H9 (cell line): ENCODE measurements at regions not wholly inside any gene's neighbourhood (a gene's known extent, or its start where the extent isn't known, plus 50 kb on each side); places are given as distances from the start of the nearest gene placed in this dataset.

Source experiments
- DNase-seq: peaks from one replicate; pipeline ENCODE4 v3.0.0-alpha.2; 2017
- H2AFZ ChIP-seq: one replicate; pipeline ENCODE4 v1.6.1; 2013; ENCODE audit warnings: mild to moderate bottlenecking, low read length, control low read depth, moderate library complexity
- H2AK5ac ChIP-seq: 2 replicates; pipeline ENCODE4 v1.6.1; 2013; ENCODE audit warnings: low read length, control low read depth, mixed read lengths; ENCODE audit not compliant: insufficient read length
- H2BK120ac ChIP-seq: one replicate; pipeline ENCODE4 v1.6.1; 2013; ENCODE audit warnings: low read depth, mild to moderate bottlenecking, low read length, control low read depth, inconsistent platforms; ENCODE audit not compliant: poor library complexity, severe bottlenecking
- H2BK12ac ChIP-seq: 2 replicates; pipeline ENCODE4 v1.6.1; 2013; ENCODE audit warnings: low read length, control low read depth, mixed read lengths, low read depth; ENCODE audit not compliant: insufficient read length
- H2BK15ac ChIP-seq: 2 replicates; pipeline ENCODE4 v1.6.1; 2013; ENCODE audit warnings: low read depth, low read length, control low read depth
- H2BK20ac ChIP-seq: one replicate; pipeline ENCODE4 v1.6.1; 2013; ENCODE audit warnings: low read depth, mild to moderate bottlenecking, low read length, control low read depth, inconsistent platforms; ENCODE audit not compliant: poor library complexity, severe bottlenecking
- H2BK5ac ChIP-seq: 2 replicates; pipeline ENCODE4 v1.6.1; 2013; ENCODE audit warnings: low read length, control low read depth, mixed read lengths; ENCODE audit not compliant: insufficient read length
- H3K14ac ChIP-seq: 2 replicates; pipeline ENCODE4 v1.6.1; 2013; ENCODE audit warnings: low read length, control low read depth; ENCODE audit not compliant: insufficient read depth
- H3K18ac ChIP-seq: 2 replicates; pipeline ENCODE4 v1.6.1; 2013; ENCODE audit warnings: low read depth, mild to moderate bottlenecking, mixed read lengths, low read length, control low read depth; ENCODE audit not compliant: insufficient read length
- H3K23ac ChIP-seq: 2 replicates; pipeline ENCODE4 v1.6.1; 2013; ENCODE audit warnings: low read length, control low read depth, mixed read lengths, low read depth; ENCODE audit not compliant: insufficient read length
- H3K23me2 ChIP-seq: 2 replicates; pipeline ENCODE4 v1.6.1; 2013; ENCODE audit warnings: low read depth, mild to moderate bottlenecking, mixed read lengths, low read length, control low read depth; ENCODE audit not compliant: insufficient read length, poor library complexity, severe bottlenecking
- H3K27ac ChIP-seq: 2 replicates; pipeline ENCODE4 v1.5.1; 2013; ENCODE audit warnings: low read length, control low read depth, mixed read lengths, low read depth; ENCODE audit not compliant: insufficient read length
- H3K27me3 ChIP-seq: 2 replicates; pipeline ENCODE4 v1.6.1; 2013; ENCODE audit warnings: low read length, control low read depth, inconsistent platforms; ENCODE audit not compliant: insufficient read depth
- H3K4ac ChIP-seq: 2 replicates; pipeline ENCODE4 v1.6.1; 2013; ENCODE audit warnings: low read depth, mild to moderate bottlenecking, control low read depth, inconsistent platforms, low read length, moderate library complexity
- H3K4me1 ChIP-seq: 2 replicates; pipeline ENCODE4 v1.6.1; 2013; ENCODE audit warnings: low read length, control low read depth, inconsistent platforms; ENCODE audit not compliant: insufficient read depth
- H3K4me2 ChIP-seq: 2 replicates; pipeline ENCODE4 v1.6.1; 2013; ENCODE audit warnings: low read length, control low read depth, mixed read lengths; ENCODE audit not compliant: insufficient read length, insufficient read depth
- H3K56ac ChIP-seq: 2 replicates; pipeline ENCODE4 v1.6.1; 2013; ENCODE audit warnings: low read depth, mild to moderate bottlenecking, mixed read lengths, low read length, control low read depth; ENCODE audit not compliant: insufficient read length
- H3K79me1 ChIP-seq: 2 replicates; pipeline ENCODE4 v1.6.1; 2013; ENCODE audit warnings: low read depth, mild to moderate bottlenecking, moderate library complexity, low read length, control low read depth, inconsistent platforms; ENCODE audit not compliant: insufficient read depth, poor library complexity, severe bottlenecking
- H3K79me2 ChIP-seq: 2 replicates; pipeline ENCODE4 v1.6.1; 2013; ENCODE audit warnings: low read length, control low read depth, inconsistent platforms; ENCODE audit not compliant: insufficient read depth
- H3K9ac ChIP-seq: 2 replicates; pipeline ENCODE4 v1.6.1; 2013; ENCODE audit warnings: low read length, control low read depth, mixed read lengths; ENCODE audit not compliant: insufficient read length; ENCODE audit errors: extremely low read depth
- H3K9me3 ChIP-seq: one replicate; pipeline ENCODE4 v1.6.1; 2013; ENCODE audit warnings: low read depth, low read length, inconsistent platforms; ENCODE audit not compliant: control insufficient read depth
- H3T11ph ChIP-seq: one replicate; pipeline ENCODE4 v1.6.1; 2013; ENCODE audit warnings: mild to moderate bottlenecking, low read length, control low read depth, inconsistent platforms
- H4K20me1 ChIP-seq: one replicate; pipeline ENCODE4 v1.6.1; 2013; ENCODE audit not compliant: control insufficient read depth, insufficient read length, insufficient read depth
- H4K5ac ChIP-seq: 2 replicates; pipeline ENCODE4 v1.6.1; 2013; ENCODE audit warnings: low read depth, mild to moderate bottlenecking, mixed read lengths, low read length, control low read depth; ENCODE audit not compliant: insufficient read length
- H4K8ac ChIP-seq: replicated peaks from 2 replicates; pipeline ENCODE4 v1.6.1; 2013; ENCODE audit warnings: low read length, control low read depth, mixed read lengths, low read depth; ENCODE audit not compliant: insufficient read length
- H4K91ac ChIP-seq: 2 replicates; pipeline ENCODE4 v1.6.1; 2013; ENCODE audit warnings: low read depth, mild to moderate bottlenecking, moderate library complexity, mixed read lengths, low read length, control low read depth; ENCODE audit not compliant: insufficient read length
- H3K27ac Mint-ChIP-seq, 3 experiments: 2 replicates in 2 of 3; 3 replicates in 1 of 3; pipeline ENCODE4 v1.8.0; 2020 to 2021; ENCODE audit warnings: mixed read lengths in 3 of 3, mild to moderate bottlenecking in 1 of 3, moderate library complexity in 1 of 3
- H3K27me3 Mint-ChIP-seq: 2 replicates; pipeline ENCODE4 v1.8.0; 2021; ENCODE audit warnings: low read depth, mild to moderate bottlenecking, moderate library complexity, mixed read lengths
- H3K36me3 Mint-ChIP-seq, 3 experiments: 2 replicates in 2 of 3; 3 replicates in 1 of 3; pipeline ENCODE4 v1.8.0; 2020 to 2021; ENCODE audit warnings: low read depth in 3 of 3, mixed read lengths in 3 of 3; ENCODE audit not compliant: insufficient read depth in 1 of 3
- H3K4me1 Mint-ChIP-seq, 2 experiments: 2 replicates each; pipeline ENCODE4 v1.8.0; 2020; ENCODE audit warnings: mixed read lengths in 2 of 2
- H3K4me3 Mint-ChIP-seq, 2 experiments: 2 replicates in 1 of 2; 3 replicates in 1 of 2; pipeline ENCODE4 v1.8.0; 2020 to 2021; ENCODE audit warnings: mild to moderate bottlenecking in 2 of 2, mixed read lengths in 2 of 2, moderate library complexity in 1 of 2
- H3K9me3 Mint-ChIP-seq, 2 experiments: 2 replicates in 1 of 2; 3 replicates in 1 of 2; pipeline ENCODE4 v1.8.0; 2020; ENCODE audit warnings: mild to moderate bottlenecking in 2 of 2, mixed read lengths in 2 of 2, moderate library complexity in 1 of 2
- TF ChIP-seq, protein P1 (sequence below): fragments of 200-600 bp; sonication (generic); conservative IDR thresholded peaks from 3 replicates; pipeline ENCODE4 v1.8.0; 2021; ENCODE audit warnings: antibody characterized with exemption, mild to moderate bottlenecking

DNA sequence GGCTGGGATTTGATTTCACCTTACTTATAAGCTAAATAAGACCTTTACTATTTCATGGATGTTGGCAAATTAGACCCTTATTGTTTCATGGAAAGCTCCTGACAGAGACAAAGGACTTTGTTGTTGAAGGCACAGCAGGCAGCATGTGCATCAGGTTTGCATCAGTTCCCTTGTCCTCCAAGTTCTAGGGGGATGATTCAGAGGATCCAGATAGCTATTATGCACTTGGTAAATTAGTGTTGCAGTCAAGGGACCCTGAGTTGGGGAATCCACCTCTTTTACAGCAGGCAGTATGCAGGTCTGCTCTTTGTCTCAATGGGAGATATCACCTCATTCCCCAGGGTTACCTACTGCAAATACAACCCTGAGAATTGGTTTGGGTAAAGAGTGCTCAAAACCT is 131.4 kb upstream of the IGSF10 start:
- peaks cover 5 to 6% (median 6%) of the 10 kb centered on the region in 3 experiments for H3K36me3 Mint-ChIP-seq
- TF ChIP-seq, protein P1, sequence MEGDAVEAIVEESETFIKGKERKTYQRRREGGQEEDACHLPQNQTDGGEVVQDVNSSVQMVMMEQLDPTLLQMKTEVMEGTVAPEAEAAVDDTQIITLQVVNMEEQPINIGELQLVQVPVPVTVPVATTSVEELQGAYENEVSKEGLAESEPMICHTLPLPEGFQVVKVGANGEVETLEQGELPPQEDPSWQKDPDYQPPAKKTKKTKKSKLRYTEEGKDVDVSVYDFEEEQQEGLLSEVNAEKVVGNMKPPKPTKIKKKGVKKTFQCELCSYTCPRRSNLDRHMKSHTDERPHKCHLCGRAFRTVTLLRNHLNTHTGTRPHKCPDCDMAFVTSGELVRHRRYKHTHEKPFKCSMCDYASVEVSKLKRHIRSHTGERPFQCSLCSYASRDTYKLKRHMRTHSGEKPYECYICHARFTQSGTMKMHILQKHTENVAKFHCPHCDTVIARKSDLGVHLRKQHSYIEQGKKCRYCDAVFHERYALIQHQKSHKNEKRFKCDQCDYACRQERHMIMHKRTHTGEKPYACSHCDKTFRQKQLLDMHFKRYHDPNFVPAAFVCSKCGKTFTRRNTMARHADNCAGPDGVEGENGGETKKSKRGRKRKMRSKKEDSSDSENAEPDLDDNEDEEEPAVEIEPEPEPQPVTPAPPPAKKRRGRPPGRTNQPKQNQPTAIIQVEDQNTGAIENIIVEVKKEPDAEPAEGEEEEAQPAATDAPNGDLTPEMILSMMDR, result no peak
- H3K23ac ChIP-seq, result no peak overlapping the region
- H4K91ac ChIP-seq, result no peak overlapping the region
- H3K4ac ChIP-seq, result no peak overlapping the region
- H3K56ac ChIP-seq, result no peak overlapping the region
- no peaks in the 10 kb centered on the region for H3K27me3 ChIP-seq
- H3K79me2 ChIP-seq, result no peaks in the 10 kb centered on the region
- no peaks in the 10 kb centered on the region for H3K23me2 ChIP-seq
- peak overlapping the region in 2 of 3 experiments; percentile 62 to 64; a peak in 1 of 7 replicates for H3K27ac Mint-ChIP-seq
- H3K9me3 Mint-ChIP-seq, result peaks cover 6 to 8% of the 10 kb centered on the region in 2 experiments; a peak in 4 of 5 replicates
- H3K4me1 ChIP-seq, result peaks cover 3% of the 10 kb centered on the region
- H3K4me3 Mint-ChIP-seq, result no peak overlapping the region
- H2BK20ac ChIP-seq, result no peak overlapping the region
- no peak overlapping the region for H4K8ac ChIP-seq
- no peak overlapping the region for H3K18ac ChIP-seq
- no peaks in the 10 kb centered on the region for H3K9me3 ChIP-seq
- H3K4me2 ChIP-seq, result no peak overlapping the region
- no peak overlapping the region for H3K14ac ChIP-seq
- H2AK5ac ChIP-seq, result no peak overlapping the region
- H2AFZ ChIP-seq, result no peak overlapping the region
- H3T11ph ChIP-seq, result no peak overlapping the region
- H3K27me3 Mint-ChIP-seq, result no peaks in the 10 kb centered on the region
- H2BK12ac ChIP-seq, result no peak overlapping the region
- no peak for DNase-seq
- H3K27ac ChIP-seq, result no peak overlapping the region
- no peak overlapping the region for H2BK120ac ChIP-seq
- H2BK15ac ChIP-seq, result no peak overlapping the region
- H3K4me1 Mint-ChIP-seq, result peaks cover 19% of the 10 kb centered on the region in 2 experiments
- no peaks in the 10 kb centered on the region for H4K20me1 ChIP-seq
- H3K79me1 ChIP-seq, result no peaks in the 10 kb centered on the region
- H2BK5ac ChIP-seq, result no peak overlapping the region
- no peak overlapping the region for H3K9ac ChIP-seq
- no peak overlapping the region for H4K5ac ChIP-seq
